ENCODE measurements at regions not wholly inside any gene's neighbourhood (a gene's known extent, or its start where the extent isn't known, plus 50 kb on each side); places are given as distances from the start of the nearest gene placed in this dataset.
"Not testable (repeated sequence)": the region's sequence is repeated elsewhere in the genome, so short reads cannot be mapped to it uniquely, and the experiment has no call there.

- no peak for DNase-seq (ENCODE audit: low spot score)
Observed at GRCh38 chr14:104230946-104231345, 92.6 kb downstream of the KIF26A start.

- DNase-seq (ENCODE audit: low spot score), result no peak
Observed at GRCh38 chr14:104232070-104232484, 93.7 kb downstream of the KIF26A start.

- DNase-seq (ENCODE audit: low spot score), result not testable (repeated sequence)
Observed at GRCh38 chr14:104234007-104234786, 95.8 kb downstream of the KIF26A start.

GRCh38 chr14:104235686-104236085, 97.3 kb downstream of the KIF26A start:
- no peak for DNase-seq (ENCODE audit: low spot score)

GRCh38 chr14:104237651-104238423, 99.5 kb downstream of the KIF26A start:
- DNase-seq (ENCODE audit: low spot score), result no peak

- DNase-seq (ENCODE audit: low spot score), result no peak
Observed at GRCh38 chr14:104238424-104239184, 100.2 kb downstream of the KIF26A start.

GRCh38 chr14:104239185-104239775, 100.9 kb downstream of the KIF26A start:
- DNase-seq (ENCODE audit: low spot score), result no peak

- DNase-seq (ENCODE audit: low spot score), result no peak
Observed at GRCh38 chr14:104239861-104240301, 101.5 kb downstream of the KIF26A start.

GRCh38 chr14:104240434-104241157, 102.2 kb downstream of the KIF26A start:
- no peak for DNase-seq (ENCODE audit: low spot score)

GRCh38 chr14:104243200-104243599, 104.8 kb downstream of the KIF26A start:
- DNase-seq (ENCODE audit: low spot score), result no peak

GRCh38 chr14:104244221-104245011, 106.0 kb downstream of the KIF26A start:
- no peak for DNase-seq (ENCODE audit: low spot score)

GRCh38 chr14:104245075-104245474, 106.7 kb downstream of the KIF26A start:
- DNase-seq (ENCODE audit: low spot score), result no peak

- DNase-seq (ENCODE audit: low spot score), result no peak
Observed at GRCh38 chr14:104245723-104246122, 107.3 kb downstream of the KIF26A start.

GRCh38 chr14:104246401-104247335, 108.3 kb downstream of the KIF26A start:
- DNase-seq (ENCODE audit: low spot score), result no peak

- no peak for DNase-seq (ENCODE audit: low spot score)
Observed at GRCh38 chr14:104247336-104248202, 109.2 kb downstream of the KIF26A start.

- DNase-seq (ENCODE audit: low spot score), result no peak
Observed at GRCh38 chr14:104248203-104249055, 110.0 kb downstream of the KIF26A start.

GRCh38 chr14:104249089-104249488, 110.7 kb downstream of the KIF26A start:
- no peak for DNase-seq (ENCODE audit: low spot score)
